ENCODE measurements at regions not wholly inside any gene's neighbourhood (a gene's known extent, or its start where the extent isn't known, plus 50 kb on each side); places are given as distances from the start of the nearest gene placed in this dataset.

DNA sequence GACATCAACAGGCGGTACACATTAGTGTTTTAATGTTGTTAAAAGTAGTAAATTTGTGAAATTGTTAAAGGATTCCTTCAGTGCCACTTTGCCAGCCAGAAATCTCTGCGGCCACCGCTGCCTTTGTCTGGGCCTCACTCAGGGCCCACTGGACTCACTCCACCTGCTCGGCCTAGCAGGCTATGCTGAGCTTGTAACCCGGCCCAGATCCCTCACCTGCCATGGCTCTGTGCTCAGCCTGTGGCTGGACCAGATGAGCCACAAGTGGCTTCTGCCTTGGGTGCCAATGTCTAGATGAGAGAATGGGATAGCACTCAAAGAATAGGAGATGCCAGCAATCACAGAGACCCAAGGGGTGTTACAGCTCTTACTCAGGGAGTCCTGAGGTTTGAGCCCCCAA lies 1228.0 kb downstream of the DIAPH3 start (continued):
- TF ChIP-seq, protein P1, sequence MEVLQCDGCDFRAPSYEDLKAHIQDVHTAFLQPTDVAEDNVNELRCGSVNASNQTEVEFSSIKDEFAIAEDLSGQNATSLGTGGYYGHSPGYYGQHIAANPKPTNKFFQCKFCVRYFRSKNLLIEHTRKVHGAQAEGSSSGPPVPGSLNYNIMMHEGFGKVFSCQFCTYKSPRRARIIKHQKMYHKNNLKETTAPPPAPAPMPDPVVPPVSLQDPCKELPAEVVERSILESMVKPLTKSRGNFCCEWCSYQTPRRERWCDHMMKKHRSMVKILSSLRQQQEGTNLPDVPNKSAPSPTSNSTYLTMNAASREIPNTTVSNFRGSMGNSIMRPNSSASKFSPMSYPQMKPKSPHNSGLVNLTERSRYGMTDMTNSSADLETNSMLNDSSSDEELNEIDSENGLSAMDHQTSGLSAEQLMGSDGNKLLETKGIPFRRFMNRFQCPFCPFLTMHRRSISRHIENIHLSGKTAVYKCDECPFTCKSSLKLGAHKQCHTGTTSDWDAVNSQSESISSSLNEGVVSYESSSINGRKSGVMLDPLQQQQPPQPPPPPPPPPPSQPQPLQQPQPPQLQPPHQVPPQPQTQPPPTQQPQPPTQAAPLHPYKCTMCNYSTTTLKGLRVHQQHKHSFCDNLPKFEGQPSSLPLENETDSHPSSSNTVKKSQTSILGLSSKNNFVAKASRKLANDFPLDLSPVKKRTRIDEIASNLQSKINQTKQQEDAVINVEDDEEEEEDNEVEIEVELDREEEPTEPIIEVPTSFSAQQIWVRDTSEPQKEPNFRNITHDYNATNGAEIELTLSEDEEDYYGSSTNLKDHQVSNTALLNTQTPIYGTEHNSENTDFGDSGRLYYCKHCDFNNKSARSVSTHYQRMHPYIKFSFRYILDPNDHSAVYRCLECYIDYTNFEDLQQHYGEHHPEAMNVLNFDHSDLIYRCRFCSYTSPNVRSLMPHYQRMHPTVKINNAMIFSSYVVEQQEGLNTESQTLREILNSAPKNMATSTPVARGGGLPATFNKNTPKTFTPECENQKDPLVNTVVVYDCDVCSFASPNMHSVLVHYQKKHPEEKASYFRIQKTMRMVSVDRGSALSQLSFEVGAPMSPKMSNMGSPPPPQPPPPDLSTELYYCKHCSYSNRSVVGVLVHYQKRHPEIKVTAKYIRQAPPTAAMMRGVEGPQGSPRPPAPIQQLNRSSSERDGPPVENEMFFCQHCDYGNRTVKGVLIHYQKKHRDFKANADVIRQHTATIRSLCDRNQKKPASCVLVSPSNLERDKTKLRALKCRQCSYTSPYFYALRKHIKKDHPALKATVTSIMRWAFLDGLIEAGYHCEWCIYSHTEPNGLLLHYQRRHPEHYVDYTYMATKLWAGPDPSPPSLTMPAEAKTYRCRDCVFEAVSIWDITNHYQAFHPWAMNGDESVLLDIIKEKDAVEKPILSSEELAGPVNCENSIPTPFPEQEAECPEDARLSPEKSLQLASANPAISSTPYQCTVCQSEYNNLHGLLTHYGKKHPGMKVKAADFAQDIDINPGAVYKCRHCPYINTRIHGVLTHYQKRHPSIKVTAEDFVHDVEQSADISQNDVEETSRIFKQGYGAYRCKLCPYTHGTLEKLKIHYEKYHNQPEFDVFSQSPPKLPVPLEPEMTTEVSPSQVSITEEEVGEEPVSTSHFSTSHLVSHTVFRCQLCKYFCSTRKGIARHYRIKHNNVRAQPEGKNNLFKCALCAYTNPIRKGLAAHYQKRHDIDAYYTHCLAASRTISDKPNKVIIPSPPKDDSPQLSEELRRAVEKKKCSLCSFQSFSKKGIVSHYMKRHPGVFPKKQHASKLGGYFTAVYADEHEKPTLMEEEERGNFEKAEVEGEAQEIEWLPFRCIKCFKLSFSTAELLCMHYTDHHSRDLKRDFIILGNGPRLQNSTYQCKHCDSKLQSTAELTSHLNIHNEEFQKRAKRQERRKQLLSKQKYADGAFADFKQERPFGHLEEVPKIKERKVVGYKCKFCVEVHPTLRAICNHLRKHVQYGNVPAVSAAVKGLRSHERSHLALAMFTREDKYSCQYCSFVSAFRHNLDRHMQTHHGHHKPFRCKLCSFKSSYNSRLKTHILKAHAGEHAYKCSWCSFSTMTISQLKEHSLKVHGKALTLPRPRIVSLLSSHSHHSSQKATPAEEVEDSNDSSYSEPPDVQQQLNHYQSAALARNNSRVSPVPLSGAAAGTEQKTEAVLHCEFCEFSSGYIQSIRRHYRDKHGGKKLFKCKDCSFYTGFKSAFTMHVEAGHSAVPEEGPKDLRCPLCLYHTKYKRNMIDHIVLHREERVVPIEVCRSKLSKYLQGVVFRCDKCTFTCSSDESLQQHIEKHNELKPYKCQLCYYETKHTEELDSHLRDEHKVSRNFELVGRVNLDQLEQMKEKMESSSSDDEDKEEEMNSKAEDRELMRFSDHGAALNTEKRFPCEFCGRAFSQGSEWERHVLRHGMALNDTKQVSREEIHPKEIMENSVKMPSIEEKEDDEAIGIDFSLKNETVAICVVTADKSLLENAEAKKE (CRISPR knock-in tag; IDR thresholded peaks at IDR 0.05): no peak

DNA sequence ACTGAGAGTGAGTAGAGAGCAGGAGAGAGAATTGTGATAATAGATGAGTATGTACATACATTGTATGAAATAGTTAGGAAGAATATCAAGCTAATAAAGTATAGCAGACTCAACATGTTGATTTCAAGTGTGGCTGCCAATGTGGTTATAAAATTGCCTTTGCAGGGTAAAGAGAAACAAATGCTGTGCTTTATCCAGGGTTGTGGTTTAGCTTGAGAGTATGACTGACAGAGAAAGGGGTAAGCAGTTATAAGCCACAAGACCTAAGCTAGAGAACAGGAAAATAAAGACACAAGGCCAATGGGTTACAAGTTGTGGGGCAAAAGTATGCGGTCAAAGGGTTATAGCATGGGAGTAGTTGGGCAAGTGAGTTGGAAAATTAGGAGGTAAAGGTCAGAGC lies 1217.5 kb downstream of the DIAPH3 start:
- H3K9me3 Mint-ChIP-seq: peaks cover 41% of the 10 kb centered on the region
- peaks cover 7% of the 10 kb centered on the region for H3K27me3 Mint-ChIP-seq (ENCODE audit: insufficient read depth, low read depth, poor library complexity)

More for the DNA sequence above, 1217.5 kb downstream of the DIAPH3 start:
- Histone ChIP-seq H3K4me1 (ENCODE audit: insufficient read depth) (no peaks in the 10 kb centered on the region), H3K79me2 (replicated peaks; ENCODE audit: insufficient read depth) (no peaks in the 10 kb centered on the region), H3K36me3 (ENCODE audit: insufficient read depth) (peaks cover 24% of the 10 kb centered on the region), H3K4me2 (no peak overlapping the region), H3K27ac (ENCODE audit: low read depth) (no peak overlapping the region), H2AFZ (no peak overlapping the region), H4K20me1 (replicated peaks; ENCODE audit: insufficient read depth) (no peaks in the 10 kb centered on the region), H3K4me3 (no peak overlapping the region), H3F3A (replicated peaks; ENCODE audit: low read depth) (no peaks in the 10 kb centered on the region), H3K27me3 (ENCODE audit: insufficient read depth) (no peaks in the 10 kb centered on the region), H3K9me2 (ENCODE audit: insufficient read depth) (peaks cover 15% of the 10 kb centered on the region; the same call in 1 of the 2 replicates)
- no peak for ATAC-seq
- DNase-seq (ENCODE audit: low spot score): no peak
- H3K4me3 Mint-ChIP-seq: no peak overlapping the region
- peaks cover 42% of the 10 kb centered on the region for H3K36me3 Mint-ChIP-seq (ENCODE audit: low read depth)
- no peaks in the 10 kb centered on the region for H3K4me1 Mint-ChIP-seq
- no peak for TF ChIP-seq STAT1 (IDR thresholded peaks at IDR 0.05; ENCODE audit: unreplicated experiment)
- no peak for TF ChIP-seq CREB1 (CRISPR knock-in tag; IDR thresholded peaks at IDR 0.05; ENCODE audit: low read depth)
- TF ChIP-seq, protein P2, sequence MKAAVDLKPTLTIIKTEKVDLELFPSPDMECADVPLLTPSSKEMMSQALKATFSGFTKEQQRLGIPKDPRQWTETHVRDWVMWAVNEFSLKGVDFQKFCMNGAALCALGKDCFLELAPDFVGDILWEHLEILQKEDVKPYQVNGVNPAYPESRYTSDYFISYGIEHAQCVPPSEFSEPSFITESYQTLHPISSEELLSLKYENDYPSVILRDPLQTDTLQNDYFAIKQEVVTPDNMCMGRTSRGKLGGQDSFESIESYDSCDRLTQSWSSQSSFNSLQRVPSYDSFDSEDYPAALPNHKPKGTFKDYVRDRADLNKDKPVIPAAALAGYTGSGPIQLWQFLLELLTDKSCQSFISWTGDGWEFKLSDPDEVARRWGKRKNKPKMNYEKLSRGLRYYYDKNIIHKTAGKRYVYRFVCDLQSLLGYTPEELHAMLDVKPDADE (IDR thresholded peaks at IDR 0.05): no peak
- no peak for TF ChIP-seq NANOG (IDR thresholded peaks at IDR 0.05; ENCODE audit: borderline replicate concordance)
- no peak for TF ChIP-seq JUNB (IDR thresholded peaks at IDR 0.05; ENCODE audit: unreplicated experiment)
- H3K27ac Mint-ChIP-seq: no peak overlapping the region

Measured in GM23338 (cell line).